Ovary (tissue), 3 donors: ENCODE measurements at regions not wholly inside any gene's neighbourhood (a gene's known extent, or its start where the extent isn't known, plus 50 kb on each side); places are given as distances from the start of the nearest gene placed in this dataset.

Experiments
- EP300 ChIP-seq: sonication (generic); formaldehyde crosslinking; IDR thresholded peaks from one replicate; pipeline ENCODE4 v1.6.1; 2017; ENCODE audit warnings: antibody characterized with exemption
- TF ChIP-seq, protein P1 (sequence below), 3 donors: fragments of 450-650 bp in 2 of 3; fragments of 200-600 bp in 1 of 3; IDR thresholded peaks; one replicate each; pipeline versions ENCODE4 v1.5.1 to v1.8.0; 2016 to 2022; ENCODE audit warnings: antibody characterized with exemption in 3 of 3, mild to moderate bottlenecking in 1 of 3
- donor health status: DM: no; HTN: no; CAD: no.

DNA sequence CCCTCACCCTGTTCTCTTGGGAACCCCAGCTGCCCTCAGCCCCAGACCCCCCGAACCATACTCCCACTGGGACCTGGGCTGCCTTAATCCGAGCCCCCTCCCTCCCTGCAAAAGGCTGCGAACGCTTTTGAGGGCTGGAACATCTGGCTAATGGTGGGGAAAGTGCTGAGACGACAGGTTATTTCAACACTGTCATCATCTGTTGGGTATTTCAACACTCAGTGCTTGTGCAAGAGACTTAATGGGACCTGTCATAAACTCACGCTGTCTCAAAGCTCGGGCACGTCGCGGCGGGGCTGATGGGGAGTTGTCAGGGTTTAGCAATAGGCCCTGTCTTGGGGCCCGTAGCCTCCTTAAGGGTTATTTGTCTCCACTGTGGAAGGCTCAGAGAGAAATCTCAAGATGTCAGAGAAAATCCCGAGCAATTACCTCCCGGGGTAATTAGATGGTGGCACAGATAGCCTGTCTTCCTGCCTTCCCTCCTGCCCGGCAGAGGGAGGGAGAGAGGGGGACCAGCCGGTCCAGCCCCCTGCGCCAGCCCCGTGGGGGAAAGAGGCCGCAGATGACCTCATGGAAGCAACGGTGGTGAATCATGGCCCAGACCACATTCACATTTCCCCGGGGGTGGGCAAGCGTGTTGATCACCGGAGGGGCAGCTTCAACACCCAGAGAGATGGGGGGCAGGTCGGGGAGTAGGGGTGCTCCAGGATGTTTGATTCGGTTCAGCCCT lies 88.7 kb upstream of the MYL10 start:
- TF ChIP-seq, protein P1, sequence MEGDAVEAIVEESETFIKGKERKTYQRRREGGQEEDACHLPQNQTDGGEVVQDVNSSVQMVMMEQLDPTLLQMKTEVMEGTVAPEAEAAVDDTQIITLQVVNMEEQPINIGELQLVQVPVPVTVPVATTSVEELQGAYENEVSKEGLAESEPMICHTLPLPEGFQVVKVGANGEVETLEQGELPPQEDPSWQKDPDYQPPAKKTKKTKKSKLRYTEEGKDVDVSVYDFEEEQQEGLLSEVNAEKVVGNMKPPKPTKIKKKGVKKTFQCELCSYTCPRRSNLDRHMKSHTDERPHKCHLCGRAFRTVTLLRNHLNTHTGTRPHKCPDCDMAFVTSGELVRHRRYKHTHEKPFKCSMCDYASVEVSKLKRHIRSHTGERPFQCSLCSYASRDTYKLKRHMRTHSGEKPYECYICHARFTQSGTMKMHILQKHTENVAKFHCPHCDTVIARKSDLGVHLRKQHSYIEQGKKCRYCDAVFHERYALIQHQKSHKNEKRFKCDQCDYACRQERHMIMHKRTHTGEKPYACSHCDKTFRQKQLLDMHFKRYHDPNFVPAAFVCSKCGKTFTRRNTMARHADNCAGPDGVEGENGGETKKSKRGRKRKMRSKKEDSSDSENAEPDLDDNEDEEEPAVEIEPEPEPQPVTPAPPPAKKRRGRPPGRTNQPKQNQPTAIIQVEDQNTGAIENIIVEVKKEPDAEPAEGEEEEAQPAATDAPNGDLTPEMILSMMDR (IDR thresholded peaks at IDR 0.05), result no peak
- no peak for TF ChIP-seq EP300
